NOMO-1 treated with DMSO at 0.1 percent for 48 hours (cell line): ENCODE measurements at regions not wholly inside any gene's neighbourhood (a gene's known extent, or its start where the extent isn't known, plus 50 kb on each side); places are given as distances from the start of the nearest gene placed in this dataset.

Experiments
- DNase-seq: peaks from one replicate; lab custom pipeline; 2025; ENCODE audit not compliant: unreplicated experiment; lab: John Stamatoyannopoulos, UW

DNA sequence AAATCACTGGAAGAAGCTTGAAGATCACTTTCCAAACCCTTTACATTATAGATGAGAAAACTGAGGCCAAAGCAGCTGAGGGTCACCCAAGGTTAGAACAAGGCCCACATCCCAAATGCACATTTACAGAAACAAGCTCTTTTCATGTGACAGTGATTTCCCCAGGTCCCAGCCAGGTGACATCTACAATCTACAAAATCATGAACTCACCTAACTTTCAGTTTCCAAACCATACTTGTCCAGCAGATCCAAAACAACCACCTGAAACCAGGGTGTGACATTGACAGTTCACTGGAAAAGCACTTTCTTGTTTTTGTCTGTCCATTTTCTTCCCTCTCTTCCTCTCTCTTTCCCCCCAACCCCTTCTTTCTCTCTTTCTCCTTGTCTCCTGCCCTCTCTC lies 132.2 kb upstream of the PRICKLE2 start:
- DNase-seq = no peak

DNA sequence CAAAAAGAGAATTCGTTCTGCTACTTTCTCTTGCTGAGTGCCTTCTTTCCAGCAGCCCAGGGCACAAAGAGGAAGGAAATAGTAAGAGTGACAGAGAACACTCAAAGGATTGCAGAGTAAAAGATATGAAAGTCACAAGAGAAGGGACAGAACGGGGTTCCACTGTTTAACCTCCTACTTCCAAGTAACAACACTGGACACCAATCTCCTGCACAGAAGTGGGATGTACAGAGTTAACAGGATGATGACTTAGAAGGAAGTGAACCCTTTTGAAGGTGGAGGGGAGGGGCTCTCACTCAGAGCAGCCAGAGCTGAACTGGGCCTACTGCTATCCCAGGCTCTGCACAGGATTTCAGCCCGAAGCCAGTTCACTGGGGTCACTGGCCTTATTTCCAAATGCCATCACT lies 130.1 kb upstream of the PRICKLE2 start:
- peak; percentile 66 for DNase-seq

DNA sequence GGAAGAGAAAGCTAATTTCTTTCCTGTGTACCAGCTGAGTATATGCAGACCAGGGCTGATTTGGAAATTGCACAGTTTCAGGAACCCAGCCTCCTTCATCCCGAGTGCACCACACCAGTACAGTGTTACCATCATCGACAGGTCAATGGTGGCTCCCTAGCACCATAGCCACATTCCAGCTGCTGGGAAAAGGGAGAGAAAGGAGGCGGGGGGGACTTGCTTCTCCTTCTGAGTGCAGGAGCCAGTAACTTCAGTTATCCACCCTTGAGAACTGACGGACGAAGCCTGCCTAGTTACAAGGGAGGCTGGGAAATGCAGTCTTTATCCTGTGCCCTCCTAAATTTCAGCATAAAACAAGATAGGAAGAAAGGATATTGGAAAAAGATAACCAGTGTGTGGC lies 129.7 kb upstream of the PRICKLE2 start:
- peak; percentile 49 for DNase-seq

DNA sequence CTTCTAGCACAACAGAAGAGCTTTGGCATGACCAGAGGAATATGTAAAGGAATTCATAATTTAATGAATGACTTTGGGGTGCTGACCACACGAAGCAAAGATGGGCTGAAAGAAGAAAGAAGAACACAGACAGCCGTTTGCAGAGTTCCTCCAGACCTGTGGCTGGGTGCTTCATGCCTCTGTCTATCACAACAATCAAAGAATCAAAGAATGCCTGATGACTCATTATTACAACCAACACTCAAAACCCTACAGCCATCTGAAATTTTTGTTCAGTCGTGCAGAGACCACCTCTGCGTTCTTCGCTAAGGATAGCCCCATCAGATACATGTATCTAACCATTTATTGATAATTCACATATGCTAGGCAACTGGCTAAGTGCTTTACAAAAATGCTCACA lies 129.0 kb upstream of the PRICKLE2 start:
- DNase-seq = no peak

DNA sequence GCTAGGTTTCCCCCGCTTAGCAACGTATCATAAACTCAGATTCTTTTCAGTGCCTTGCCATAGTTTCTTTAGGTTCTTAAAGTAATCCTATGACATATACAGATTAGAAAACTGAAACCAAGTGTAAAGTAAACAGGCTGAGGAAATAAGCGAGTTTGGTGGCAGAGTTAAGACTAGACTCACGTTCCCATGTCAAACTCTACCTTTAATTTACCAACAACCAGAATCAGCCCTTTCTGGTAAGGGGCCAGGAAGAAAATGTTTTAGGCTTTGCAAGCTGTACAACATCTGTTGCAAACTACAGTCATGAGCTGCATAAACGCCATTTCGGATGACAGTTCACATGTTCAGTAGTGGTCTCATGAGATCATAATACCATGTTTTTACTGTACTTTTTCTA lies 128.0 kb upstream of the PRICKLE2 start:
- DNase-seq = no peak

DNA sequence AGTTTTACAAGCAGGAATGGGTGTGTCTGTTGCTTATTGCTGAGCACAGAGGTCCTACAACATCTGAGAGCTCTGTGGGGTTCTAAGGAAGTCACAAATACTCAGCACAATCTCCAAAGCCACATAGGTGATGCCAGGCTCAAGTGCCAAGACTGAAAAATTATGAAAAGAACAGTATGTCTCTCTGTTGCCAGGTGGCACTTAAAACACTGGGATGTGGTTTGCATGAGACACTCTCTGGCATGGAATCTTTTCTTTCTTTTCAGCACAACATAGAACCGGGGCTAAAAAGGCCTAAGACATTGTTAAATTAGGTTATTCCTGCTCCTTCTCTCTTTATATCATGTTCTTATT lies 127.3 kb upstream of the PRICKLE2 start:
- DNase-seq = peak; percentile 46

DNA sequence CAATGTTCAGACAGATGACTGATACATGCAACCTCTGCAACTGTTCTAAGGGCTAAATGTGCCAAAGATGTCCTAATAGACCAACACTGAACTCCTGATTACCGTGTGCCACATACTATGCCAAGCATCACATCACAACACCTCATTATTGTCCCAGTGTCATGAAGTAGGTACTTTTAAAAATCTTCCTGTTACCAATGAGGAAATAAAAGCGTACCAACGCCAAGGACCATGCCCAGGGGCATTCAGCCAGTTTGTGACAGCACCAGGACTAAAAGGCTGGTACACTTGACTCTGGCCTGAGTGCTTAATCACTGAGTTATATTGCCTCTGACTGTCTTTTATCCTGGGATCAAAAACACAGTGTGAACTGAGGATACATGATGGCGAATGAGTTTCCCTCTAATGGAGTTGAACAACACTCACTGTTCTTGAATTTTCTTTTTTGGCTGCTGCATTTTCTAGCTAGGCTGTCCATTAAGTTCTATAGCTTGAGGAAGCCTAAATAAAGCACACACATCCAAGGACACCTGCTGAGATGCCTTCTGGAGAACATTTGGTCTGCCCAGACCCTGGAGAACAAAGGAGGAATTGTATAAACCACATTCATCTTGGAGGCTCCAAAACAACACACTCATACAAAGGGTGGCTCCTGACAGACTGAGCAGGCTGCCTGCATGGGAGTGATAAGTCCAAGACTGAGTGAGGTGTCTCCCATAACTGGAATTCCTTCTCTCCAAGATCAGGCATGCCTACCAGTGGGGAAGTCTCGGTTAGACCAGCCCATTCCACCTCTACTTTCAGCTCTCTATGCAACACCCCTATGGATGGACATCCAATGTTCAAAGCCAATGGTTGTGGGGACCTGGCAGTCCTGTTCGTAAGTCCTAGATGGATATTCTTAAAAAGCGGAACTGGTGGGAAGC lies 126.7 kb upstream of the PRICKLE2 start:
- DNase-seq = no peak

DNA sequence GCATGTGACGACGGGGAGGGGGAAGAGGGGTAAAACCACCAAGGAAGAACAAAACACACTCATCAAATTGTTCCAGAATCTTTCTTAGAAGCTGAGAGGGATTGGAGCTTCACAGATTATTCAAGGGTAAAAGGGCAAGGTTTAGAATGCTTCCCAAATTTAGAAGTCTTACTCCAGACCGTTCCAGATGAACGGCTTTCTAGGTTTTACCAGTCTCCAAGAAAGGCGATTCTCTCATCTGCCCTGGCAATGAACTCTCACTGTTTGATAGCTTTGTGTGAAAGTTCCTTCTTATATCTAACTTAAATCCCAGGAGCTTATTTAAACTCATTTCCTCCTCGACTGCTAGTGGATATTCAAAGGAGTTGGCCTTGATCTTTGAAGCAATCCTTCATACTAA lies 124.3 kb upstream of the PRICKLE2 start:
- DNase-seq = no peak

DNA sequence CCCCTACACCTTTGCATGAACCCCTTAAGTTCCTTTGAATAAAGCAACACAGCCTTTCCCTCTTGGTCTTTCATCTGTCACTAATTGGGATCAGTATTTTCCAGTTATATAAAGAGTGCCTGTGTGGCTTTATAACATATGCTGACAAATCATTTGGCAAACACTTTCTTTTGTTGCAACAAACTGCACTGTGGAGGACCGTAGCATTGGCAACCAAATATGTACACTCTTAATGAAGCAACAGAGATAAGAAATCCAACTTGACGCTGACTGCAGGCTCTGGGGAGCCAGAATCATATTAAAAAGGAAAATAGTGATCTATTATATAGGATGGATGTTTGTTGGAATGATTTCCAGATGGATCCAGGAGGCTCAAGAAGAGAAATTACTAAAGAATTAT lies 120.1 kb upstream of the PRICKLE2 start:
- DNase-seq = no peak

DNA sequence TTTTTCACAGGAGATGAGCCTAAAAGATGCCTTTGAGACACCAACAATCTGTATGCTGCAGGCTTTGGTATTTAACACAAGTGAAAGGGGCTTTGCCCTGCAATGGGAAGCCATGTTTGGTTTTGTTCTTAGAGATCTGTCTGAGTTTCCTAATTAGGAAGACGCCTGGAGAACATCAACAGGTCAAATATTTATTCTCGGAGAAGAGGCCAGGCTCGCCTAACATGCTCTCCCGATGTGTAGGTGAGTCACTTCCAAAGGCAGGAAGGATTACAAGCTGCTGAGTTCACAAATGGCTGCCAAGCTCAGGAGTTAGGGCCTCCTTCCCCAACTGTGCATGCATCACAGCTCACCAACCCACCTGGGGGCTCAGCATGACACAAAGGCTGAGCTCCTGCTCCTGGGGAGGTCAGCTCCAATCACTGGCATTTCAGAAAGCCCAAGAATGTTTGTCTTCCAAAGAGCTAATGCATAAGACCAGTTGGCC lies 119.5 kb upstream of the PRICKLE2 start:
- DNase-seq = no peak

DNA sequence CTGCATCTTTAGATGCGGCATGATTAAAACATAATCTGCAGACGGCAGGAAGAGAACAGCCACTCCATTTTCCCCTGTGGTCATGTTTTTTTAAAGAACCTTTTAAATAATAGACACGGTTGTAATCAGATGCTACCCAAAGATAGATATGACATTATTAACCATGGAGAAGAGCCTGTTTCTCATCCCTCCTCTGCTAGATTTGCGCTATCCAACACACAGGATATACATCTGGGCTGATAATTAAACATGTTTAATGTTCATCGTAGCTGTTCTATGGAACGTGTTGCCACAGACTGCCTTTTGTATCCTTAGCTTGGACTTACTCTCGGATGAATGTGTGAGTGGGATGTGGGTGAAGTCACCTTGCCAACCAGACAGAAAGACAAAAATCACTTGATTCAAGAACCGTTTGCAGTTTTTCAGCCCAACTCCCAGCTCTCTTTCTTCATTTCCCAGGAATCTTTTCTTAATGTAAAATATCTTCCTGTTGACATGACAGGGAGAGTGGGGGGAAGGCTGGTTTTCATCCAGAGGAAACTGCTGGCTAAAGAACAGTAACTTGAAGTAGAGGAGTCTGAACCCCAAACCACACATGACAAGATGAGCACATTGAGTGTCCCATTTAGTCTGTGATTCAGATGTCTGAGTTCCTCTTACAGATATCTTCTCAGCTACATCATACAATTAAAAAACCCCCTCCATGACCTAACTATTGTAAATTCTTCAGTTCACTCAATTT lies 118.6 kb upstream of the PRICKLE2 start:
- no peak for DNase-seq

DNA sequence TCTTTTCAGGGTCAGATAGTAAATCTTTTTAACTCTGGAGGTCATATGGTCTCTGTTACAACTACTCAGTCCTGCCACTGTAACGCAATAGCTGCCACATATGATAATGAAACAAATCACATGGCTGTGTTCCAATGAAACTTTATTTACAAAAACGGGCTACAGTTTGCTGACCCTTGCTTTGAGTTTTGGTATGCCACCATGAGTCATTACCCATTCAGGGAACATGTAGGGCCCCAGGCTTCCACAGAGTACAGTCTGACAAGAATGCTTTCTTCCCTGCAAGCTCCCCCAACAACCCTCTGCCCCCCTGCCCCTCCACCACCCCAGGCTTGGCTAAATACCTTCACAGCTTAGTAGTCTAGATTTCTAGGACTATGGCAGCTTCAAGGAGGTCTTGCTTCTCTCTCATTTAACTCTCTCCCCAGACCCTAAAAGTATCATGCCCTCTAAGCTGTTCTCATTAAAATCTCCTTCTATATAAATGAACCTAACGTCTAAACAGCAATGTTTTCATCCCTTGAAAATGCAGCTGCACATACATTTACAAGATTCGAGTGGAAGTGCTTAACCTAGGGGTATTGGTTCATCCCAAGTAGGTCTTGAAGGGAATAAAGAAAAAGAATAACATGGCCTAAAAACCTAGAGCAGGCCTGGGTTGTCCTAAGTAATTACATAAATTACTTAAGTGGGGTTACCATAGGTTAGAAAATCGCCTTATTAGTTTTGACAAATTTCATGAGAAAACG lies 117.8 kb upstream of the PRICKLE2 start:
- DNase-seq = no peak

DNA sequence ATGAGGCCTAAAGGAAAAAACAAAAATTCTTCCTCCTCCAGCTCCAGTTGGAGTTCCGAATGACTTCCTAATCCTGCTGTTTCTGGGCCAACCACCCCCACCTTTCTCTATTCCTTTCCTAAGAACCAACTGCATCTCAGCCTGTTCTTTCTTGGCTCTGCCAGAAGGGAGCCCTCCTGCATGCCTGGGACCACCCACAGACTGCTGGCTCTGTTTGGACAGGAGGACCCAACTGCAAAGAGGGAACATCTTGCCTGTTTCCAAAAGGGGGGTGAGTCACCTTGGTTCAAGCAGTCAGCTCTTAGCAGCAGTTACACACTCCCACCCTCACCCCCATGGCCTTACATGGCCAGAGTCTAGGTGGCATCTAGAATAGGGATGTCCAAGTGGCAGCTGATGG lies 116.0 kb upstream of the PRICKLE2 start:
- no peak for DNase-seq

DNA sequence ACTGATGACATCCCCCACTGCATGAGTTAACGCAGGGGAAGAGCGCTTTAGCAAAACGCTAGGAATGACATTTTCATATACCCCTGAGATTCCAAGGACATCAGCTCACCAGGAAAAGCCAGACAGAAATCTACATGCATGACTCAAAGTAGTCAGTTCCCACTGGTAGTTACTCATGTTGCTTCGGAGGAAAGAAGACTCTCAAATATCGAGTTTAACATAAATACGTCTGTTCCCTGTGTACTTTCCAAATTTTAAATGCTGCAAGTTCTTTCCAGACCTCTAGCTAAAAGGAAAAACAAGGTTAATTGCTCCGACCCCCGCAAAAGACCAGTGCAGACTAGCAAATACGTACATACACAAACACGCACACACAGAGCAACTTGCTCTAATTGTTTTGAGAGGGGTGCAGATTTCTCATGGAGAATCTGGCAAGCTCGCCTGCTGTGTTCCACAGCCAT lies 115.4 kb upstream of the PRICKLE2 start:
- DNase-seq = no peak

DNA sequence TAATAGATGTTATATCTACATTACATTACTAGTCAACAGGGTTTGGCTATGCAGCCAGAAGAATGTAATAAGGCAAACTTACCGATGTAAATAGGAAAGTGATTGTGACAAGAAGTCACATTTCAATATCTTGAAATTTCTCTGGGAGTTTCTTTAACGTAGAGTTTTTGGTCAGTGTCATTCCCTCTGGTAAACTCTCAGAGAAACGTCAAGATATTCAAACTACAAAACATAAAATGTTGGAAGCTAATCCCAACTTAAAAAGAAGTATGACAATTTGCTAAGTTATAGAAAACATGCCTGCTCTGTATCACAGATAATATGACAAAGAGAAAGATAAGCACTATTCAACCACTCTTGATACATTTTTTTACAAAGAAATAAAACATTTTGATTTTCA lies 111.2 kb upstream of the PRICKLE2 start:
- DNase-seq = no peak

DNA sequence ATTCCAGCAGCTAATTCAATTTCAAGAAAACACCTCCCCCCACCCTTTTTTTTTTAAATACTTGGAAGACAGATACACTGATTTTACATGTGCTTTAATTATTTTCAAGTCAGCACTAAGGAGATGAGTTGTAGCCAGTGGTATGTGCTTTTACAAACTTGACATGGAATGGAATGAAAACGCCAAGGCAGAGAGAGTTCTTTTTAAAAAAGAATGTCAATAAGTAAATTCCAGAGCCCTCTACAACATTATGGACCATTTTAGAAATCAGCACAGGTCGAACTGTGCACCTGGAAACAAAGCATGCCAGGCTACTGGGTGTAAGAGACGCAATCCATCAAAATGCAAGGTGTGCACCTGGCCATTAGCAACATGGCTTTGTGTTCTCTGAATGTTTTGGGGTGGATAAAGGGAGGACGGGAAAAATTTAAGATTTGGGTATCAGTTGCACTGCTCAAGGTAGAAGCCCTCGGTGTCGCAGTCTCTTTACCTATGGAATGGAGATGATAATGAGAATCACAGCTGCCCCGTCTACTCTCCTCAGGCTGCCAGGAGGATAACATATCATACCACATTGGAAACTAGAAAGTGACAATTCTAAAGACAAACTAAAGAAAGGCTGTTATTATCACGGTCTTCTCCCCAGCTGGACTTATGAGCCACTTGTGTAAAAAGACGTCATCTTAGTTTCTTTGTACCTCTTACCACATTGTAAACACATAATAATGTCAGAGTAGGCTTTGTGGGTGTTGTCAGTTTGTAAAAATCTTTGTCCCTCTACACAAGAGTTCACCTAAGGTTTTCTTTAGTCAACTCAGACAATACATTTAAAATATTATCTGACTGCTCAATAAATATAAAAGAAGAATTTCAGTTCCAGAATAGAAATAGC lies 107.4 kb upstream of the PRICKLE2 start:
- DNase-seq = no peak

DNA sequence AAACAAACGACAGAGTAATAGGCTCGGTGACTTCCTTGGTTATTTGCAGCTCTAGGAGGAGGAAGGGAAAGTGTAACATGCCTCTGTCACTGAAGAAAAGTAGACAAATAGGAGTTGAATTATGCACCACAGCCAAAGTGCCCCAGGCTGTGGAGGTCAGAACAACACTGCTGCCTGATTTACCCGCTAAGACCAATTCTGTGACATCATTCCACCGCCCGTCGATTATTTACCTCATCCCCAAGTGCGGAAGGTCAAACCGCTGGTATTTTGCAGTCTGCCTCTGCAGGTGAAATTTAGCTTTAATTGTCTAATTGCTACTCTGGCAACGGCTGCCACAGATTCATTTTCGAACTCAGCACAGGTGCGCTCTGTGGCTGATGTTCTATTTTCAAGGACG lies 106.3 kb upstream of the PRICKLE2 start:
- no peak for DNase-seq

DNA sequence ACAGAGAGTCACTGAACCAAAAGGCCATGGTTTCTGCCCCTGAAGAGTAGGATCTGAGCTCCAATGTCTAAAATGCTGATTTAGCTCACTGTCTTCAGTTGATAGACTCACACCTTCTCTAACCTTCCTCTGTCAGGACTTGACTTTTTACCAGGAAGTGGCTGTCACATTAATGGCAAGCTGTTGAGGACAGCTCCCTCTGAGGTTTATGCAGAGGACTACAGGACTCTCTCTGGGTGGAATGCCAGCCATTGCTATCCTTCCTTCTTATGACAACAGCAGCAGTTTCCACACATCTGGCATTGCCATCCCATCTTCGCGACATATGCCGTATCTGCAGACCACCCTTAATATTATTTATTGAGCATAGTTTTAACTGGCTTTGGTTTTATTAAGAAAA lies 103.8 kb upstream of the PRICKLE2 start:
- no peak for DNase-seq

DNA sequence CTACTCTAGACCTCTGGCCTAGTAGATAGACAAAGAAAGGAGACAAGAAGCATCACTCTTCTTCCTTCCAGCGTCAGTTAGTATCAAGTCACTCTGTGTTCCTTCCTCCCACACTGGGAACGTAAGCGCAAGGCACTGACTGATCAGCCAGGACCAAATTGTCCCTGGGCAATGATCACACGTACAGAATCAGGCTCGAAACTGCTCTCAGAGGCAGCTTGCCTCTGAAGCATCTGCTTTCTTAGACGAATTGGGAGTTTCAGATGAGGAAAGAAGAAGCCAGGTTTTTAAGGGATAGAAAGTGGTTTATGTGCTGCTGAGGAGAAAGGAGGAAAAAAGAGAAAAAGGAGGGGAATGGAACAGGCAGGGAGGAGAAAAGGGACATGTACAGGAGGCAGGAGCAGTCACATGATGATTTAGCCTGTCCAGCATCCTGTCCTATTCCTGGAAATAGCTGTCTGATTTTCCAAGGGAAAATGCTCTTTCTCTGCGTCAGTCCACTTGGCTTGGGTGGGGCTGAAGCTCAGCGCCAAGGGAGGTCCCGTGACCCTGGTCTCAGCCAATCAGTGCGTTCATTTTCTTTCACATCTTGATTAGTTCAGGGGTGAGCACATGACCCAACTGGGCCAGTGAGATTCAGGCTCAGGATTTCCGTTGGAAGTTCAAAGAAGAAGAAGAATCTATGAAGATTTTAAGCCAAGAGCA lies 102.0 kb upstream of the PRICKLE2 start:
- DNase-seq = no peak

DNA sequence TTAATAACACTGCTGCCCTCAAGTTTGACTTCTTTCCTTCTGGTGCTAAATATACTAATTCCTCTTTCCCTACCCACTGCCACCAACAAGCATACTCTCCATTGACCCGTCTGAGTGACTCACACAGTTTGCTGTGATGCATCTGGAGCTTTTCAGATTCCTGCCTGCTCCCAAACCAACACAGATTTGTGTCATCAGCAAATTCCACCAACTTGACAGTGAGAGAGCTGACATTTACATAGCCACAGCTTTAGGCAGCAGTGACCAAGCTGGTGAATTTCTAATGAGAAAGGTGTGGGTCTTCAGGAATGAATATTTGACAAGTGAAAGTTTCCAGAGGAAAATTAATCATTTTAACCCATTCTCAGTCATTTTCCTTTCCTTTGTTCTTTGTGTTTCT lies 96.5 kb upstream of the PRICKLE2 start:
- peak; percentile 21 for DNase-seq
